IPS DF 6.9 (cell line): ENCODE measurements at regions not wholly inside any gene's neighbourhood (a gene's known extent, or its start where the extent isn't known, plus 50 kb on each side); places are given as distances from the start of the nearest gene placed in this dataset.

ENCODE experiments used
- DNase-seq: peaks from one replicate; pipeline ENCODE4 v3.0.0-alpha.2; 2013; ENCODE audit warnings: low read depth, low spot score
- H3K27ac ChIP-seq: one replicate; pipeline ENCODE4 v1.5.1; 2013; ENCODE audit warnings: low read length, control low read depth
- H3K27me3 ChIP-seq: 2 replicates; pipeline ENCODE4 v1.6.1; 2013; ENCODE audit warnings: mild to moderate bottlenecking, low read length; ENCODE audit not compliant: control insufficient read depth, insufficient read depth
- H3K36me3 ChIP-seq: 2 replicates; pipeline ENCODE4 v1.6.1; 2013; ENCODE audit warnings: low read length; ENCODE audit not compliant: control insufficient read depth, insufficient read depth
- H3K4me1 ChIP-seq: 2 replicates; pipeline ENCODE4 v1.6.1; 2013; ENCODE audit warnings: low read length; ENCODE audit not compliant: control insufficient read depth, insufficient read depth
- H3K4me3 ChIP-seq: 2 replicates; pipeline ENCODE4 v1.5.1; 2013; ENCODE audit warnings: mild to moderate bottlenecking, low read length
- H3K9me3 ChIP-seq: 2 replicates; pipeline ENCODE4 v1.6.1; 2013; ENCODE audit warnings: low read length, inconsistent platforms; ENCODE audit not compliant: control insufficient read depth, insufficient read depth
- WGBS: extraction: QIAGEN DNeasy Blood & Tissue Kit; methylation state at CpG from one replicate; pipeline ENCODE4 v1.1.7; 2013; ENCODE audit warnings: mixed read lengths, missing lambda C conversion rate; ENCODE audit not compliant: insufficient read length, insufficient coverage; 5-methylcytosine and 5-hydroxymethylcytosine counted together

- no peak overlapping the region for H3K4me3 ChIP-seq
- H3K36me3 ChIP-seq = no peaks in the 10 kb centered on the region
- H3K9me3 ChIP-seq = no peaks in the 10 kb centered on the region
- no CpG with 5 or more reads among the region's 10 CpGs for WGBS
- no peak overlapping the region for H3K27ac ChIP-seq
- no peak for DNase-seq
- no peaks in the 10 kb centered on the region for H3K27me3 ChIP-seq
- H3K4me1 ChIP-seq = peaks cover 4% of the 10 kb centered on the region; the same call in 1 of the 2 replicates
Measured at GRCh38 chr12:19597167-19598026, 158.1 kb downstream of the AEBP2 start.

DNA sequence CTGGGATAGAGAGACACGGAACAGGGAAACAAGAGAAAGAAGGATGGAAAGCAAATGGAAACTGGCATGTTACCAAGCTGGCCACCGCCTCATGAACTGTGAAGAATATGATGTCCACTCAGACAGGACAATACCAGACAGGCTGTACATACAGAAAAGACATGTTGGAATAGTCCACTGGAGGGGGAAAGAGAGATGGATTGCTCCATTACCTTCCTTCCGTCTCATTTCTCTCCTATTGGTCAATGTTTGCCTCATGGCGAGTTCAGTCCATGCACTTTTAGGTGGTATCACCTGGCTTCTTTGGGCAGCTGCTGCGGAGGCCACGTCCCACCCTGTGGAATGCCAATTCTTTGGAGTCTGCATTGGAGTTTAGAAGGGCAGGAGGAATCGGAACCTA is 166.4 kb downstream of the AEBP2 start:
- no peaks in the 10 kb centered on the region for H3K36me3 ChIP-seq
- H3K4me1 ChIP-seq = no peaks in the 10 kb centered on the region
- WGBS = no CpG with 5 or more reads among the region's 7 CpGs
- no peak for DNase-seq
- H3K4me3 ChIP-seq = no peak overlapping the region
- no peaks in the 10 kb centered on the region for H3K9me3 ChIP-seq
- no peaks in the 10 kb centered on the region for H3K27me3 ChIP-seq
- H3K27ac ChIP-seq = no peak overlapping the region

- no peaks in the 10 kb centered on the region for H3K9me3 ChIP-seq
- DNase-seq = no peak
- no peaks in the 10 kb centered on the region for H3K36me3 ChIP-seq
- H3K4me1 ChIP-seq = no peaks in the 10 kb centered on the region
- H3K27ac ChIP-seq = no peak overlapping the region
- H3K27me3 ChIP-seq = no peaks in the 10 kb centered on the region
- H3K4me3 ChIP-seq = no peak overlapping the region
- WGBS = no CpG with 5 or more reads among the region's 1 CpG
Measured at GRCh38 chr12:19608039-19608438, 168.7 kb downstream of the AEBP2 start.

GRCh38 chr12:19613051-19613535 is 173.8 kb downstream of the AEBP2 start:
- no peaks in the 10 kb centered on the region for H3K27me3 ChIP-seq
- WGBS = no CpG with 5 or more reads among the region's 6 CpGs
- DNase-seq = no peak
- no peaks in the 10 kb centered on the region for H3K9me3 ChIP-seq
- H3K4me3 ChIP-seq = no peak overlapping the region
- no peak overlapping the region for H3K27ac ChIP-seq
- H3K4me1 ChIP-seq = no peaks in the 10 kb centered on the region
- H3K36me3 ChIP-seq = no peaks in the 10 kb centered on the region

DNA sequence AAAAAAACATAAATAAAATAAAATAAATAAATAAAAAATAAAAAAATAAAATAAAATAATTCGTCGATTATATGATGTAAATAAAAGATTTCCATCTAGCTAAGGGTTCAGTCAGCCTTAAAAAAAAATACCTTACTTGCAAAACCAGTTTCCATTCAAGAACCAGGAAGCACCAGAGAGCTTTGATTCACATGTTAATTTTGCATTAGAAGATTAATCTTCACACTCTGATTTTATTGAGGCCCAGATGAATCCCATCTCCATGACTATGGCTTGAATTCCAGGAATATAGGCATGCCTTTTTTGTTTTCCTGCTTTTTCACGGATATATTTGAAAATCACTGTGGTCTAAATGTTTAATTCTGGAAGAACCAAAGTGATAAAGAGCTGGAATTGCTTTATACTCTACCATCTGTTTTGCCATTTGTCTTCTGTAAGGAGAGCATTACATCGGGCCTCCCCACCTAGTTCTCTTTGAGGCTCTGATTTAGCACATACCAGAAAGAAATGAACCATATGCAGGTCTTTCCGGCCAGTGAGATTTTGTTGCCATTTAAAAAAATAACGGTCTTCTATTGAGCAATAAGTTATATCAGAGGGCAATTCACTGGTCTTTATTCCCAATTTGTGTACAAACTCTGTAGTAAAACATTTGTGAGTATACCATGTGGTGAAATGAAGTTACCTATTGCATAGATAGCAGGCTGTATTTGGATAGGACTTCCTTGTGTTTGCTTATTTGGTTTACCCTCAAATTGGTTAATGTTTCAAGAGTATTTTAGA is 175.5 kb downstream of the AEBP2 start:
- Histone ChIP-seq H3K36me3 (no peaks in the 10 kb centered on the region), H3K4me1 (no peaks in the 10 kb centered on the region), H3K9me3 (no peaks in the 10 kb centered on the region), H3K27ac (no peak overlapping the region), H3K27me3 (no peaks in the 10 kb centered on the region), H3K4me3 (no peak overlapping the region)
- WGBS = no CpG with 5 or more reads among the region's 6 CpGs
- no peak for DNase-seq

- H3K36me3 ChIP-seq = no peaks in the 10 kb centered on the region
- H3K27me3 ChIP-seq = no peaks in the 10 kb centered on the region
- no peaks in the 10 kb centered on the region for H3K4me1 ChIP-seq
- no peaks in the 10 kb centered on the region for H3K9me3 ChIP-seq
- no peak overlapping the region for H3K27ac ChIP-seq
- H3K4me3 ChIP-seq = no peak overlapping the region
- no peak for DNase-seq
Measured at GRCh38 chr12:19615384-19615725, 176.1 kb downstream of the AEBP2 start.

GRCh38 chr12:19616781-19617180 is 177.5 kb downstream of the AEBP2 start:
- no CpG with 5 or more reads among the region's 15 CpGs for WGBS
- H3K36me3 ChIP-seq = no peaks in the 10 kb centered on the region
- no peaks in the 10 kb centered on the region for H3K27me3 ChIP-seq

DNA sequence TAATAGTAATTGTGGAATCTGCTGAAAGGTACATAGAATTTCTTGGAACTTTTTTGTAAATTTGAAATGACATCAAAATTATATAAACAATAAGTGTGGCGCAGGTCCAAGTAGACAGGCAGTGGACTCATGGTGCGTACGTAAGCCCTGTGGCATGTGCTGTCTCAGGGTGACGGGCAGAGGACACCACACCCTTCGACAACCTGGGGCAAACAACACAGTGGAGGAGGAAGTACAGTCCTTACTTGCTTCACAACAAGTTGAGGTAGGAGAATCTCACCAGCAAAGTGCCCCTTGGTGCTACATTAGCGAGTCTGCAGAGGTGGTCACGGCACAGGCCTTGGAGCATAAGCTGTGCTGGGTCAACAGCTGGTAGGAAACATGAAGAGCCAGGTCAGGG is 180.9 kb downstream of the AEBP2 start:
- WGBS = no CpG with 5 or more reads among the region's 7 CpGs
- no peaks in the 10 kb centered on the region for H3K36me3 ChIP-seq
- no peak for DNase-seq
- no peaks in the 10 kb centered on the region for H3K4me1 ChIP-seq
- H3K4me3 ChIP-seq = no peak overlapping the region
- no peaks in the 10 kb centered on the region for H3K27me3 ChIP-seq
- H3K27ac ChIP-seq = no peak overlapping the region
- no peaks in the 10 kb centered on the region for H3K9me3 ChIP-seq

More at GRCh38 chr12:19616781-19617180, 177.5 kb downstream of the AEBP2 start:
- no peaks in the 10 kb centered on the region for H3K9me3 ChIP-seq
- H3K27ac ChIP-seq = no peak overlapping the region
- H3K4me3 ChIP-seq = no peak overlapping the region
- no peaks in the 10 kb centered on the region for H3K4me1 ChIP-seq
- DNase-seq = no peak

DNA sequence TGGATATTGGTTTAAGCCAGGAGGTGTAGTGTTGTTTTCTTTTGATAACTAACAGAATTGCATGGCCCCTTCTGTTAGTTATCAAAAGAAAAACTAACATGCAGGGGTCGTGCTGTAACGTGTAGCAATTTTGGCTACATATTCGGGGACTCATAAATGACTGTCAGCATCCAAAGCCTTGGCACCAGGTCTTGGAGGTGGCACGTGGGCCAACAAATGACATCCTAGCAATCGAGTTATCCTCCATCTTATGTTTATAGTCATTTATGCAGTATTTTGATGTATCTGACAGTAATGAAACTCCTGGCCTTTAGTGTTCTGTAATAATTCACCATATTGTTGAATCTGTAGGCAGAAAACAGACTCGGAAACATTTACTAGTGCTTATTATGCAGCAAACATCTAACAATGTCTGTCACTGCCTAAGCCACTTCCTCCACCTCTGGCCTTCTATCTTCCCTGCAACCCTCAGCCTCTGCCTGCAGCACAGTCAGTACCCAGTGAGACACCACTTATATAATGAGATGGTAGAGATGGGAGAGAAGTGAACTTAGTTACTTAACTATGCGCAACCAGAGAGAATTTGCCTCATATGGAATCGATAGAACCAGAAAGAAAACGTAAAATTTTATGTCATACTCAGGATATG is 184.6 kb downstream of the AEBP2 start:
- Histone ChIP-seq H3K4me3 (no peak overlapping the region), H3K4me1 (no peaks in the 10 kb centered on the region), H3K27me3 (no peaks in the 10 kb centered on the region), H3K9me3 (no peaks in the 10 kb centered on the region), H3K36me3 (no peaks in the 10 kb centered on the region), H3K27ac (no peak overlapping the region)
- no peak for DNase-seq
- no CpG with 5 or more reads among the region's 9 CpGs for WGBS

GRCh38 chr12:19624491-19624890 is 185.2 kb downstream of the AEBP2 start:
- no CpG with 5 or more reads among the region's 6 CpGs for WGBS
- DNase-seq = no peak
- no peaks in the 10 kb centered on the region for H3K36me3 ChIP-seq

More at GRCh38 chr12:19624491-19624890, 185.2 kb downstream of the AEBP2 start:
- H3K27ac ChIP-seq = no peak overlapping the region
- no peaks in the 10 kb centered on the region for H3K9me3 ChIP-seq
- H3K4me1 ChIP-seq = no peaks in the 10 kb centered on the region
- H3K27me3 ChIP-seq = no peaks in the 10 kb centered on the region
- no peak overlapping the region for H3K4me3 ChIP-seq
